PC-9 (cell line): ENCODE measurements at regions not wholly inside any gene's neighbourhood (a gene's known extent, or its start where the extent isn't known, plus 50 kb on each side); places are given as distances from the start of the nearest gene placed in this dataset.

ENCODE experiments used
- BruUV-seq: library from RNA; stranded (reverse); fragments of 400-500 nt; replicated peaks from 2 replicates; lab custom pipeline; 2021; lab: Mats Ljungman, UMichigan
- CTCF ChIA-PET: fragments of 300-600 bp; sonication (Branson Sonifier 250); formaldehyde crosslinking; loops from one replicate; lab custom pipeline; 2022; ENCODE audit warnings: antibody characterized with exemption; lab: Charles Lee
- POLR2A ChIA-PET: fragments of 300-600 bp; sonication (Branson Sonifier 250); formaldehyde crosslinking; loops from one replicate; lab custom pipeline; 2022; ENCODE audit warnings: antibody characterized with exemption; ENCODE audit not compliant: unreplicated experiment; lab: Charles Lee
- DNase-seq, 2 experiments: peaks; one replicate each; pipeline versions ENCODE4 v3.0.0 to v3.0.0-alpha.2; 2015 to 2022; ENCODE audit warnings: mixed read lengths in 1 of 2
- H2AFZ ChIP-seq: fragments of 200-600 bp; sonication (generic); 2 replicates; pipeline ENCODE4 v1.8.1; 2017; ENCODE audit warnings: antibody characterized with exemption
- H3F3A ChIP-seq: fragments of 200-600 bp; sonication (generic); 2 replicates; pipeline ENCODE4 v1.8.1; 2017; ENCODE audit warnings: antibody characterized with exemption, mild to moderate bottlenecking, low read depth; ENCODE audit not compliant: insufficient read depth
- H3K27ac ChIP-seq: fragments of 200-600 bp; sonication (generic); 2 replicates; pipeline ENCODE4 v1.6.1; 2016; ENCODE audit warnings: mixed run types
- H3K27me3 ChIP-seq: fragments of 200-600 bp; sonication (generic); 2 replicates; pipeline ENCODE4 v1.6.1; 2016; ENCODE audit warnings: low read depth, mixed run types; ENCODE audit not compliant: insufficient read depth
- H3K36me3 ChIP-seq: fragments of 200-600 bp; sonication (generic); 2 replicates; pipeline ENCODE4 v1.6.1; 2016; ENCODE audit warnings: low read depth, mixed run types
- H3K4me1 ChIP-seq: fragments of 200-600 bp; sonication (generic); replicated peaks from 2 replicates; pipeline ENCODE4 v1.6.1; 2016; ENCODE audit warnings: mixed run types; ENCODE audit not compliant: insufficient read depth
- H3K4me2 ChIP-seq: fragments of 200-600 bp; sonication (generic); 2 replicates; pipeline ENCODE4 v1.6.1; 2017; ENCODE audit warnings: mixed run types
- H3K4me3 ChIP-seq: fragments of 200-600 bp; sonication (generic); 2 replicates; pipeline ENCODE4 v1.6.1; 2016; ENCODE audit warnings: mixed run types
- H3K79me2 ChIP-seq: fragments of 200-600 bp; sonication (generic); 2 replicates; pipeline ENCODE4 v1.6.1; 2017; ENCODE audit warnings: low read depth, mixed run types
- H3K9me2 ChIP-seq: fragments of 200-600 bp; sonication (generic); 2 replicates; pipeline ENCODE4 v1.8.1; 2017; ENCODE audit warnings: mild to moderate bottlenecking; ENCODE audit not compliant: insufficient read depth
- H3K9me3 ChIP-seq: fragments of 200-600 bp; sonication (generic); 2 replicates; pipeline ENCODE4 v1.8.1; 2016; ENCODE audit warnings: low read depth; ENCODE audit not compliant: insufficient read depth
- H4K20me1 ChIP-seq: fragments of 200-600 bp; sonication (generic); 2 replicates; pipeline ENCODE4 v1.8.1; 2017; ENCODE audit not compliant: insufficient read depth
- EZH2 ChIP-seq: fragments of 200-600 bp; sonication (generic); IDR thresholded peaks from 2 replicates; pipeline ENCODE4 v1.8.0; 2017; ENCODE audit warnings: antibody characterized with exemption, low read depth
- intact Hi-C: fragments of 100-400 bp; cut with micrococcal nuclease; formaldehyde crosslinking; loops from one replicate; pipeline ENCODE4 v1.10.0; 2022; ENCODE audit not compliant: unreplicated experiment
- TF ChIP-seq, protein P1 (sequence below): fragments of 200-600 bp; sonication (generic); conservative IDR thresholded peaks from 2 replicates; pipeline ENCODE4 v1.6.1; 2017; ENCODE audit warnings: mixed run types, antibody characterized with exemption, mild to moderate bottlenecking, moderate library complexity

DNA sequence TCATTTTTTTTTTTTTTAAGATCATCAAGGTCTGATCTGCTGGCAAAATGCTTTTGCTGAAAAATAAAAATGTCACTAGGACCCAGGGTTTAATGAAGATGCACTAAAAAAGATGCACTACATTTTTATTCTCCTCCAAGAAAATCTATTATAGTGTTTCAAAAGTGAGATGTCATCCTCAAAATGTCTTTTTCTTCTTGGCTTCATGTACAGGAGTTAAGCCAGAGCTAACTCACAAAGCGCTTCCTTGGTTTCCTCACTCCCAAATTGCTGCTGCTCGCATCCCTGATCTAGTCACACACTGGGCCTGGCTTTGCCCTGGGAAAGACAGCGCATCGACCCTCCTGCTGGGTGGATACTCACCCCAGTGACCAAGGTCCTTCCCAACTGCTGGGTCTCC is 113.4 kb upstream of the CCDC68 start:
- ChIA-PET POLR2A (no interaction called here), CTCF (no interaction called here)
- H3K4me2 ChIP-seq = peak overlapping the region; percentile 35
- intact Hi-C loops = no loop called here
- TF ChIP-seq, protein P1, sequence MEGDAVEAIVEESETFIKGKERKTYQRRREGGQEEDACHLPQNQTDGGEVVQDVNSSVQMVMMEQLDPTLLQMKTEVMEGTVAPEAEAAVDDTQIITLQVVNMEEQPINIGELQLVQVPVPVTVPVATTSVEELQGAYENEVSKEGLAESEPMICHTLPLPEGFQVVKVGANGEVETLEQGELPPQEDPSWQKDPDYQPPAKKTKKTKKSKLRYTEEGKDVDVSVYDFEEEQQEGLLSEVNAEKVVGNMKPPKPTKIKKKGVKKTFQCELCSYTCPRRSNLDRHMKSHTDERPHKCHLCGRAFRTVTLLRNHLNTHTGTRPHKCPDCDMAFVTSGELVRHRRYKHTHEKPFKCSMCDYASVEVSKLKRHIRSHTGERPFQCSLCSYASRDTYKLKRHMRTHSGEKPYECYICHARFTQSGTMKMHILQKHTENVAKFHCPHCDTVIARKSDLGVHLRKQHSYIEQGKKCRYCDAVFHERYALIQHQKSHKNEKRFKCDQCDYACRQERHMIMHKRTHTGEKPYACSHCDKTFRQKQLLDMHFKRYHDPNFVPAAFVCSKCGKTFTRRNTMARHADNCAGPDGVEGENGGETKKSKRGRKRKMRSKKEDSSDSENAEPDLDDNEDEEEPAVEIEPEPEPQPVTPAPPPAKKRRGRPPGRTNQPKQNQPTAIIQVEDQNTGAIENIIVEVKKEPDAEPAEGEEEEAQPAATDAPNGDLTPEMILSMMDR = no peak
- no peak for TF ChIP-seq EZH2
- H3K27ac ChIP-seq = peak overlapping the region; percentile 35; the same call in 1 of the 2 replicates
- H3K27me3 ChIP-seq = no peaks in the 10 kb centered on the region
- no peaks in the 10 kb centered on the region for H3K9me3 ChIP-seq
- no peak for DNase-seq
- no TSS peak for BruUV-seq
- H3K4me1 ChIP-seq = peaks cover 21% of the 10 kb centered on the region
- H3K36me3 ChIP-seq = no peaks in the 10 kb centered on the region
- H2AFZ ChIP-seq = peak overlapping the region; percentile 52; the same call in 1 of the 2 replicates
- no peaks in the 10 kb centered on the region for H4K20me1 ChIP-seq
- H3F3A ChIP-seq = no peaks in the 10 kb centered on the region
- H3K79me2 ChIP-seq = no peaks in the 10 kb centered on the region
- H3K4me3 ChIP-seq = no peak overlapping the region
- H3K9me2 ChIP-seq = no peaks in the 10 kb centered on the region

DNA sequence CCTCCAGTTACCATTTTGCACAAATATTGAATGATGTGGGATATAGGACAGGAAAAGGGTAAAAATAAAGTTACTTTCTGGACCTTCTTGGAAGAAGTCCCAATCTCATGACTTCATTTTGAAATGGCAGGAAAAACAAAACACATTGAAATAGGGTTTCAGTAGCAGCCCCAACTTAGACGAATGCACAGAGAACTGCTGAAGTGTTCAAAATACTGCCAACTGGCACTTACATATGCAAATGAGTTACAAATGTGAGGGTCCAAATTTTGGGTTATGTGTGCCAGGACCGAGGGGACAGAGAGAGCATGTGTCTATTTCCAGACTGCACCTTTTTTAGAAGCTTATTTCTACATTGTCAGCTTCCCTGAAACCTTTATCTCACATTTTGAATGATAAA is 112.9 kb upstream of the CCDC68 start:
- Histone ChIP-seq H3K9me3 (no peaks in the 10 kb centered on the region), H3K9me2 (no peaks in the 10 kb centered on the region), H3K27ac (no peak overlapping the region), H3K36me3 (no peaks in the 10 kb centered on the region), H3K4me2 (no peak overlapping the region), H2AFZ (no peak overlapping the region), H3K79me2 (no peaks in the 10 kb centered on the region), H3K4me1 (peaks cover 21% of the 10 kb centered on the region), H3F3A (no peaks in the 10 kb centered on the region), H3K27me3 (no peaks in the 10 kb centered on the region), H4K20me1 (no peaks in the 10 kb centered on the region), H3K4me3 (no peak overlapping the region)
- POLR2A ChIA-PET = no interaction called here
- CTCF ChIA-PET = no interaction called here
- no peak for TF ChIP-seq EZH2
- TF ChIP-seq, protein P1 = no peak
- DNase-seq = no peak
- intact Hi-C loops = no loop called here
- no TSS peak for BruUV-seq

DNA sequence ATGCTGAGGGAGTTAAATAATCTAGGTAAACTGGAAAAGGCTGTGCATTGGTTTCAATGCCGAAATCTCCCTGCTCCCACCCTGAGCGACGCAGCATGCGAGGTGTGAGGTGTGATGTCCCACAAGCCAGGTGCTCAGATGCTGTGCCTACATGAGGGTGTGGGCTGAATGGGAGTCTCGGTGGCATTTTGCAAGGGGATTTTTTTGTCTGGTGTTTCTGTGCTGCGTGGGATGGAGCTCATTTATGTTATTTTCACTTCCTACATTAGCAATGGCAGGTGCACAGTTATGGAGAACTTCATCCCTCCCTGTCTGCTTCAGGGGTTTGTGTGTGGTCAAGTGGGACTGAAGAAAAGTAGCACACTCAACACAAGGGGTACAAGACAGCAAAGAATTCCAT is 110.2 kb upstream of the CCDC68 start:
- H3K9me2 ChIP-seq = no peaks in the 10 kb centered on the region
- H3K27me3 ChIP-seq = no peaks in the 10 kb centered on the region
- no peaks in the 10 kb centered on the region for H3K36me3 ChIP-seq
- H3K4me3 ChIP-seq = no peak overlapping the region
- TF ChIP-seq EZH2 = no peak
- TF ChIP-seq, protein P1 = no peak
- ChIA-PET CTCF (no interaction called here), POLR2A (no interaction called here)
- H3K4me1 ChIP-seq = peaks cover 21% of the 10 kb centered on the region
- no peaks in the 10 kb centered on the region for H3K79me2 ChIP-seq
- BruUV-seq = no TSS peak
- no peak overlapping the region for H3K4me2 ChIP-seq
- intact Hi-C loops = no loop called here
- H2AFZ ChIP-seq = no peak overlapping the region
- no peak overlapping the region for H3K27ac ChIP-seq
- no peaks in the 10 kb centered on the region for H3K9me3 ChIP-seq
- no peak for DNase-seq
- no peaks in the 10 kb centered on the region for H4K20me1 ChIP-seq
- H3F3A ChIP-seq = no peaks in the 10 kb centered on the region
